HG03108 (cell line): ENCODE measurements at regions not wholly inside any gene's neighbourhood (a gene's known extent, or its start where the extent isn't known, plus 50 kb on each side); places are given as distances from the start of the nearest gene placed in this dataset.
"Not testable (repeated sequence)": the region's sequence is repeated elsewhere in the genome, so short reads cannot be mapped to it uniquely, and the experiment has no call there.

Experiments used
- ATAC-seq: cut with Tn5 transposase; IDR thresholded peaks from one replicate; pipeline ENCODE4 v1.9.1; 2021; ENCODE audit warnings: moderate library complexity; ENCODE audit not compliant: unreplicated experiment

DNA sequence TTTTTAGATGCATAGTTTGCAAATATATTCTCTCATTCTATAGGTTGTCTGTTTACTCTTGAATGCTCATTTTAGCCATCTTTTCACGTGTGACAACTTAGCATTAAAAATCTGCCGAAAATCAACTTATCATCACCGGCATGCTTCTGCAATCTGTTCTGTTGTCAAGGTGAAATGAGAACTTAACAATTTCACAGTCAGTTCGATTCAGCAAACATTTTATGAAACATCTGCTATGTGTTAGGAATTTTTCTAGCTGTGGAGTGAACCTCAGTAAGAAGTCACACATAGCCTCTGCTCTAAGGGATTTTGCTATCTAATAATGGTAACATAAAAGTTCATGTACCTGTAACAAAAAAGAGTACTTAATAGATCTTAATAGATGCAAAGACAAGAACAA lies 256.1 kb downstream of the ZWINT start:
- ATAC-seq = no peak

DNA sequence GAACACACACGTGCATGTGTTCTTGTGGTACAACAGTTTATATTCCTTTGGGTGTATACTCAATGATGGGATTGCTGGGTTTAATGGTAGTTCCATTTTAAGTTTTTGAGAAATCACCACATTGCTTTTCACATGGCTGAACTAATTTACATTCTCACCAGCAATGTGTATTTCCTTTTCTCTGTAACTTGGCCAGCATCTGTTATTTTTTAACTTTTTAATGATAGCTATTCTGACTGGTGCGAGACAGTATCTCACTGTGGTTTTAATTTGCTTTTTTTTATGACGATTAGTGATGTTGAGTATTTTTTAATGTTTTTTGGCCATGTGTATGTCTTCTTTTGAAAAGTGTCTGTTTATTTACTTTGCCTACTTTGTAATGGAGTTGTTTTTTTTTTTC lies 256.6 kb downstream of the ZWINT start:
- no peak for ATAC-seq

DNA sequence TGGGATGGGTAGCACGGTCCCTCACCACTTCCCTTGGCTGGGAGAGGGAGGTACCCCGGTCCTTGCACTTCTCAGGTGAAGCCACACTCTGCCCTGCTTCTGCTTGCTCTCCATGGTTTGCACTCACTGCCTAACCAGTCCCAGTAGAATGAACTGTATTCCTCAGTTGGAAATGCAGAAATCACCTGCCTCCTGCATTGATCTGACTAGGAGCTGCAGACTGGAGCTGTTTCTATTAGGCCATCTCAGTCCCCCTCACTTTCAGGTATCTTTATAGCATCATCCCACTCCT lies 264.9 kb downstream of the ZWINT start:
- no peak for ATAC-seq

DNA sequence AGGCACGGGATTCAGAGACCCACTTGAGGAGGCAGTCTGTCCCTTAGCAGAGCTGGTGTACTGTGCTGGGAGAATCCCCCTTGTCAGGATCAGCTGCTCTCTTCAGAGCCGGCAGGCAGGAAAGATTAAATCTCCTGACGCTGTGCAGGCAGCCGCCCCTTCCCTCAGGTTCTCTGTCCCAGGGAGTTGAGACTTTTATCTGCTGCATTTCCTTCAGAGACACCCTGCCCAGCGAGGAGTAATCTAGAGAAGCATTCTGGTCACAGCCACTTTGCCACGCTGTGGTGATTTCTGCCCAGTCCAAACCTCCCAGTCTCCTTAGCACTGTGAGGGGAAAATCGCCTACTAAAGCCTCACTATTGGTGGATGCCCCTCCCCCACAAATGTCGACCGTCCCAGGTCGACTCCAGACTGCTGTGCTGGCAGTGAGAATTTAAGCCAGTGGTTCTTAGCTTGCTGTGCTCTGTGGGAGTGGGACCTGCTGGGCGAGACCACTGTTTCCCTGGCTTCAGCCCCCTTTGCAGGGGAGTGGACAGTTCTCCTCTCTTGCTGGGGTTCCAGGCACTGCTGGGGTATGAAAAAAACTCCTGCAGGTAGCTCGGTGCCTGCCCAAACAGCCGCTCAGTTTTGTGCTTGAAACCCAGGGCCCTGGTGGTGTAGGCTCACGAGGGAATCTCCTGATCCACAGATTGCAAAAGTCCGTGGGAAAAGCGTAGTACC lies 265.4 kb downstream of the ZWINT start:
- ATAC-seq = no peak

DNA sequence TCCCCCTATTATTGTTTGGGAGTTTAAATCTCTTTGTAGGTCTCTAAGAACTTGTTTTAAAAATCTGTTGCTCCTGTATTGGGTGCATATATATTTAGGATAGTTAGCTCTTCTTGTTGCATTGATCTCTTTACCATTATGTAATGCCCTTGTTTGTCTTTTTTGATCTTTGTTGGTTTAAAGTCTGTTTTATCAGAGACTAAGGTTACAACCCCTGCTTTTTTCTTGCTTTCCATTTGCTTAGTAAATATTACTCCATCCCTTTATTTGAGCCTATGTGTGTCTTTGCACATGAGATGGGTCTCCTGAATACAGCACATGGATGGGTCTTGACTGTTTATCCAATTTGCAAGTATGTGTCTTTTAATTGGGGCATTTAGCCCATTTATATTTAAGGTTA lies 267.4 kb downstream of the ZWINT start:
- not testable (repeated sequence) for ATAC-seq

DNA sequence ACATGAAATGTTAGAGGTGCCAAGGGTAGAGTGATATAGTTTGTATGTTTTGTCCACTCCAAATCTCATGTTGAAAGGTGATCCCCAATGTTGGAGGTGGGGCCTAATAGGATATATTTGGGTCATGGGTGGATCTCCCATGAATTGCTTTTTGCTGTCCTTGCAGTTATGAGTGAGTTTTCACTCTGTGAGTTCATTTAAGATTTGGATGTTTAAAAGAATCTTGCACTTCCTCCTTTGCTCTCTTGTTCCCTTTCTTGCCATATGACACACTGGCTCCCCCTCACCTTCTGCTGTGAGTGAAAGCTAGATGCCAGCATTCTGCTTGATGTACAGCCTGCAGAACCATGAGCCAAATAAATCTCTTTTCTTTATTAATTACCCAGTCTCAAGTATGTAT lies 269.2 kb downstream of the ZWINT start:
- no peak for ATAC-seq

GRCh38 chr10:56090914-56091540 lies 270.0 kb downstream of the ZWINT start:
- no peak for ATAC-seq

GRCh38 chr10:56085406-56086122 lies 275.5 kb downstream of the ZWINT start:
- no peak for ATAC-seq

- ATAC-seq = no peak
Measured at GRCh38 chr10:56082169-56082568, 278.9 kb downstream of the ZWINT start.

DNA sequence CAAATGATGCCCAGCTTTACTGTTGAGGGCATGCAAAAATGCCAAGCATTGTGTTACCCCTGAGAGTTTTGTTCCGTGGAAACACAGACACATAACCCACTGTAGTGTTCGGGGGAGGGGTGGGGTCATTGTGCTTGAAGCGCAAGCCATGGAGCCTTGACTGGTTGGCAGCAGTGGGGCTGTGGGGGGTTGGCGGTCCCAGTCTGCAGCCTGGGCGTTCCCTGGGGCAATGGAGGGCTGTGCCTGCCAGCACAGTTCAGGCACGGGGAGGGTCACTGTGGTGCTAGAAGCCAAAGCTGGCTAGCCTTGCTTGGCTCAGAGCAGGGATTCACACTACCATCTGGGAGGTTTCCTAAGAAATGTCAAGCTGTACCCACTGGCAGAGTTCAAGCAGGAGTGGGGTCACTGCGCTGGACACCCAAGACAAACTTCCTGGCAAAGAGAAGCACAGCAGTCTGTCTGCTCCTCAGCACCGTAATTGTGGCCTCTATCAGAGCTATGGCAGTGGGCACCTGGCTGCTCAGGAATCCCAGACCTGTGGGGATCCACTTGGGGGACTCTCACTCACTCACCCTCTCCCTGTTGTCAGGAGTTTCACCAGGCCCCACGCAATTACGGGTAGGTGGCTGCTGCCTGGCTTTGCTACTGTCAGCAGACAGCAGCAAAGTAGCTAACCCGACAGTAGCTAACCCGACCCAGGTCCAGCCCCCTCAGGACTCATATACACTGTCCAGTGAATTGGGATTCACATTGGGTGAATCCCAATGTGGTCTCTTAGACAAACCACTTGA lies 292.4 kb downstream of the ZWINT start:
- ATAC-seq = no peak

GRCh38 chr10:56068040-56068439 lies 293.0 kb downstream of the ZWINT start:
- no peak for ATAC-seq

DNA sequence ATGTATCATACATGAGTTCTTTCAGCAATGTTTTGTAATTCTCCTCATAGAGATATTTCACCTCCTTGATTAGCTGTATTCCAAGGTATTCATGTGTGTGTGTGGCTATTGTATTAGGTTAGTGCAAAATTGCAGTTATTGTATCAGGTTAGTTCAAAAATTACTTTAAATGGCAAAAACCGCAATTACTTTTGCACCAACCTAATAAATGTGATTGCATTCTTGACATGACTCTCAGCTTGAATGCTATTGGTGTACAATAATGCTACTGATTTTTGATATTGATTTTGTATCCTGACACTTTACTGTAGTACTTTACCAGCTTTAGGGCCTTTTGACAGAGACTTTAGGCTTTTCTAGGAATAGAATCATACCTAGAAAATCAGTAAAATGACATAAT lies 297.4 kb downstream of the ZWINT start:
- no peak for ATAC-seq

DNA sequence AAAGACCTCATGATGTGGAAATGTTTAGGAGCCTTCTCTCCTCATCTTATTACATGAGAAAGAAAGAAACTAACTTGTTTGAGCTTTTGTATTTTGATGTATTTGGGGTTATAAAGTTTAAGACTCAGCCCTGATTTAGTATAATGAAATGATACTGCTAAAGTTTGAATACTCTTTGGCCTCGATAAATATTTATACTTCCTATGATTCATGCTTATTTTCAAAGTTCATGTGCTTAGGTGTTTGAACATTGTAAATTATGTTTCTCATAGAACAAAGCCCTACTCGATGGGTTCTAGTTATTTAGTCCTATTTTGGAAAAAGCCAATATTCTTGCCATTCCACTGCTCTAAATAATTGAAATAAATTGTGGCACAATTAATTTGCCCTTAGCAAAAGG lies 303.2 kb downstream of the ZWINT start:
- no peak for ATAC-seq

- no peak for ATAC-seq
Measured at GRCh38 chr10:56035489-56035888, 325.6 kb downstream of the ZWINT start.

- no peak for ATAC-seq
Measured at GRCh38 chr10:56028298-56029132, 332.5 kb downstream of the ZWINT start.

DNA sequence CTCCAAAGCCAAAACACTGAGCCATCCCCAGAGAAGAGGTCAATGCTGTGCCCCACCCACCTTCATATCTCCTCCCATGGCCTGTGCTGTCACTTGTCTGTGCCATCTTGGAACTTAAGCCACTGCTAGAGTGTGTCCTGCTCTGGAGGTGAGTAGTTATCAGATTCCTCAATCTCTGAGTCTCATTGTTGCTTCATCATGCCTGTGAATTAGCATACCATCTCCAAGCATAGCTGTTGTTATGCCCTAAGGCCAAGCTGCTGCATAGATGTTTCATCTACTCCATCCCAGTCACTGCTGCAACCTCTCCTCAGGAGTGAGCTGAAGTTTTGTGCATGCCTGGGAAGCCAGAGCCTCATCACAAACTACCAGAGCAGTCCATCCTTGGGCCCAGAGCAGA lies 349.0 kb downstream of the ZWINT start:
- no peak for ATAC-seq

- no peak for ATAC-seq
Measured at GRCh38 chr10:56003555-56003954, 357.5 kb downstream of the ZWINT start.

GRCh38 chr10:55989188-55989587 lies 371.9 kb downstream of the ZWINT start:
- no peak for ATAC-seq

DNA sequence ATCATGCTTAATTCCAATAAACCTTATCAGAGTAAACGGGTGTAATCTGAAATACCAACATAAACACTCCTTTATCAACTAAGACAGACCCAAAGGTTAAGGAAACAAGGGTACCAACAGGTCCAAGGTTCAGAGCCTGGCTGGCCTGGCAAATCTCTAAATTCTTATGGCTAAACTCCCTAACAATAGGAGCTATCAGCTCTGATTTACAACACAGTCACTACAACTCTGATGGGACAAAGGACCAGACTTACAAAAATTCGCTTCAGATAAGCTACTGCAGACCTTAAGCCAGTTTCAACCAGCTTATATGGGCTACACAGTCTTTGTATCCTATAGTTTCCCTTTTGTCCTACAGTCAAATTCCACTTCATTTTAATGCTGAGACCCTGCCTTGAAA lies 381.9 kb downstream of the ZWINT start:
- ATAC-seq = no peak

- ATAC-seq = no peak
Measured at GRCh38 chr10:55966101-55966500, 395.0 kb downstream of the ZWINT start.

GRCh38 chr10:55943403-55943802 lies 417.7 kb downstream of the ZWINT start:
- ATAC-seq = no peak
